ENCODE measurements at regions not wholly inside any gene's neighbourhood (a gene's known extent, or its start where the extent isn't known, plus 50 kb on each side); places are given as distances from the start of the nearest gene placed in this dataset.

GRCh38 chr7:9391984-9392383 lies 958.6 kb downstream of the NXPH1 start:
- TF ChIP-seq POLR2AphosphoS5 (IDR thresholded peaks at IDR 0.05): no peak
- no peak for TF ChIP-seq CTCF (IDR thresholded peaks at IDR 0.05)
- TF ChIP-seq POLR2A (IDR thresholded peaks at IDR 0.05): no peak
